ENCODE measurements at regions not wholly inside any gene's neighbourhood (a gene's known extent, or its start where the extent isn't known, plus 50 kb on each side); places are given as distances from the start of the nearest gene placed in this dataset.

DNA sequence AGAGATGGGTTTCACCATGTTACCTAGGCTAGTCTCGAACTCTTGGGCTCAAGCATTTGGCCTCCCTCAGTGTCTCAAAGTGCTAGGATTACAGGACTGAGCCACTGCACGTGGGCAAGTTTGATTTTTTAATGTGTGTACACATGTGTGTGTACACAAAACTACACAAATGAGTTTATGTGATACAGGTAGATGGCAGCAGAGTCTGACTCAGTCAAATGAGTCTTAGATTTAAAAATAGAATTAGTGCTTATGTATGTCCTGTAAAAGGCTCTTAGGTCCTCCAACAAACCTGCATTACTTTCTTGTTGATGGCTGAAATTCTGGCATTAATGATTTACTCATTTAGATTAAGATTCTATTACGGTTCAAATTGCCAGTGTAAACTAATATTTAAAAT is 293.7 kb downstream of the PCDH17 start:
- no peaks in the 10 kb centered on the region for H3K9me2 ChIP-seq (ENCODE audit: insufficient read depth)

More for the DNA sequence above, 293.7 kb downstream of the PCDH17 start:
- H3K4me2 ChIP-seq, result no peak overlapping the region
- Mint-ChIP-seq H3K27me3 (ENCODE audit: insufficient read depth, low read depth, poor library complexity) (no peaks in the 10 kb centered on the region), H3K4me3 (no peak overlapping the region), H3K4me1 (no peaks in the 10 kb centered on the region; the same call in 2 of the 3 replicates), H3K36me3 (ENCODE audit: low read depth) (no peaks in the 10 kb centered on the region), H3K9me3 (no peaks in the 10 kb centered on the region), H3K27ac (no peak overlapping the region)
- H3K27ac ChIP-seq (ENCODE audit: low read depth), result no peak overlapping the region; the same call in 1 of the 2 replicates
- no peaks in the 10 kb centered on the region for H3K4me1 ChIP-seq (ENCODE audit: insufficient read depth)
- no peak overlapping the region for H3K4me3 ChIP-seq
- DNase-seq (ENCODE audit: low spot score), result no peak
- H3K36me3 ChIP-seq (ENCODE audit: insufficient read depth), result no peaks in the 10 kb centered on the region
- H3K27me3 ChIP-seq (ENCODE audit: insufficient read depth), result no peaks in the 10 kb centered on the region
- H3F3A ChIP-seq (replicated peaks; ENCODE audit: low read depth), result no peaks in the 10 kb centered on the region
- no peak for ATAC-seq
- H2AFZ ChIP-seq, result no peak overlapping the region
- TF ChIP-seq JUNB (IDR thresholded peaks at IDR 0.05; ENCODE audit: unreplicated experiment) (no peak), POLR2AphosphoS5 (IDR thresholded peaks at IDR 0.05; ENCODE audit: low read depth) (no peak), NANOG (IDR thresholded peaks at IDR 0.05; ENCODE audit: borderline replicate concordance) (no peak)
- TF ChIP-seq, protein P1, sequence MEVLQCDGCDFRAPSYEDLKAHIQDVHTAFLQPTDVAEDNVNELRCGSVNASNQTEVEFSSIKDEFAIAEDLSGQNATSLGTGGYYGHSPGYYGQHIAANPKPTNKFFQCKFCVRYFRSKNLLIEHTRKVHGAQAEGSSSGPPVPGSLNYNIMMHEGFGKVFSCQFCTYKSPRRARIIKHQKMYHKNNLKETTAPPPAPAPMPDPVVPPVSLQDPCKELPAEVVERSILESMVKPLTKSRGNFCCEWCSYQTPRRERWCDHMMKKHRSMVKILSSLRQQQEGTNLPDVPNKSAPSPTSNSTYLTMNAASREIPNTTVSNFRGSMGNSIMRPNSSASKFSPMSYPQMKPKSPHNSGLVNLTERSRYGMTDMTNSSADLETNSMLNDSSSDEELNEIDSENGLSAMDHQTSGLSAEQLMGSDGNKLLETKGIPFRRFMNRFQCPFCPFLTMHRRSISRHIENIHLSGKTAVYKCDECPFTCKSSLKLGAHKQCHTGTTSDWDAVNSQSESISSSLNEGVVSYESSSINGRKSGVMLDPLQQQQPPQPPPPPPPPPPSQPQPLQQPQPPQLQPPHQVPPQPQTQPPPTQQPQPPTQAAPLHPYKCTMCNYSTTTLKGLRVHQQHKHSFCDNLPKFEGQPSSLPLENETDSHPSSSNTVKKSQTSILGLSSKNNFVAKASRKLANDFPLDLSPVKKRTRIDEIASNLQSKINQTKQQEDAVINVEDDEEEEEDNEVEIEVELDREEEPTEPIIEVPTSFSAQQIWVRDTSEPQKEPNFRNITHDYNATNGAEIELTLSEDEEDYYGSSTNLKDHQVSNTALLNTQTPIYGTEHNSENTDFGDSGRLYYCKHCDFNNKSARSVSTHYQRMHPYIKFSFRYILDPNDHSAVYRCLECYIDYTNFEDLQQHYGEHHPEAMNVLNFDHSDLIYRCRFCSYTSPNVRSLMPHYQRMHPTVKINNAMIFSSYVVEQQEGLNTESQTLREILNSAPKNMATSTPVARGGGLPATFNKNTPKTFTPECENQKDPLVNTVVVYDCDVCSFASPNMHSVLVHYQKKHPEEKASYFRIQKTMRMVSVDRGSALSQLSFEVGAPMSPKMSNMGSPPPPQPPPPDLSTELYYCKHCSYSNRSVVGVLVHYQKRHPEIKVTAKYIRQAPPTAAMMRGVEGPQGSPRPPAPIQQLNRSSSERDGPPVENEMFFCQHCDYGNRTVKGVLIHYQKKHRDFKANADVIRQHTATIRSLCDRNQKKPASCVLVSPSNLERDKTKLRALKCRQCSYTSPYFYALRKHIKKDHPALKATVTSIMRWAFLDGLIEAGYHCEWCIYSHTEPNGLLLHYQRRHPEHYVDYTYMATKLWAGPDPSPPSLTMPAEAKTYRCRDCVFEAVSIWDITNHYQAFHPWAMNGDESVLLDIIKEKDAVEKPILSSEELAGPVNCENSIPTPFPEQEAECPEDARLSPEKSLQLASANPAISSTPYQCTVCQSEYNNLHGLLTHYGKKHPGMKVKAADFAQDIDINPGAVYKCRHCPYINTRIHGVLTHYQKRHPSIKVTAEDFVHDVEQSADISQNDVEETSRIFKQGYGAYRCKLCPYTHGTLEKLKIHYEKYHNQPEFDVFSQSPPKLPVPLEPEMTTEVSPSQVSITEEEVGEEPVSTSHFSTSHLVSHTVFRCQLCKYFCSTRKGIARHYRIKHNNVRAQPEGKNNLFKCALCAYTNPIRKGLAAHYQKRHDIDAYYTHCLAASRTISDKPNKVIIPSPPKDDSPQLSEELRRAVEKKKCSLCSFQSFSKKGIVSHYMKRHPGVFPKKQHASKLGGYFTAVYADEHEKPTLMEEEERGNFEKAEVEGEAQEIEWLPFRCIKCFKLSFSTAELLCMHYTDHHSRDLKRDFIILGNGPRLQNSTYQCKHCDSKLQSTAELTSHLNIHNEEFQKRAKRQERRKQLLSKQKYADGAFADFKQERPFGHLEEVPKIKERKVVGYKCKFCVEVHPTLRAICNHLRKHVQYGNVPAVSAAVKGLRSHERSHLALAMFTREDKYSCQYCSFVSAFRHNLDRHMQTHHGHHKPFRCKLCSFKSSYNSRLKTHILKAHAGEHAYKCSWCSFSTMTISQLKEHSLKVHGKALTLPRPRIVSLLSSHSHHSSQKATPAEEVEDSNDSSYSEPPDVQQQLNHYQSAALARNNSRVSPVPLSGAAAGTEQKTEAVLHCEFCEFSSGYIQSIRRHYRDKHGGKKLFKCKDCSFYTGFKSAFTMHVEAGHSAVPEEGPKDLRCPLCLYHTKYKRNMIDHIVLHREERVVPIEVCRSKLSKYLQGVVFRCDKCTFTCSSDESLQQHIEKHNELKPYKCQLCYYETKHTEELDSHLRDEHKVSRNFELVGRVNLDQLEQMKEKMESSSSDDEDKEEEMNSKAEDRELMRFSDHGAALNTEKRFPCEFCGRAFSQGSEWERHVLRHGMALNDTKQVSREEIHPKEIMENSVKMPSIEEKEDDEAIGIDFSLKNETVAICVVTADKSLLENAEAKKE (CRISPR knock-in tag; IDR thresholded peaks at IDR 0.05), result no peak
- H3K79me2 ChIP-seq (replicated peaks; ENCODE audit: insufficient read depth), result no peaks in the 10 kb centered on the region
- H4K20me1 ChIP-seq (replicated peaks; ENCODE audit: insufficient read depth), result no peaks in the 10 kb centered on the region

All from GM23338 (cell line).